ENCODE measurements at regions not wholly inside any gene's neighbourhood (a gene's known extent, or its start where the extent isn't known, plus 50 kb on each side); places are given as distances from the start of the nearest gene placed in this dataset.

GRCh38 chr3:163614886-163615285 lies 1463.4 kb downstream of the SI start:
- DNase-seq, result no peak
- no peaks in the 10 kb centered on the region for H3K79me2 ChIP-seq (ENCODE audit: insufficient read depth, low read length)
- H4K8ac ChIP-seq (replicated peaks; ENCODE audit: insufficient read length, low read depth, low read length), result no peak overlapping the region
- no peak overlapping the region for H4K5ac ChIP-seq (ENCODE audit: insufficient read length, low read depth, low read length)
- H3K4ac ChIP-seq (ENCODE audit: low read depth, low read length), result no peak overlapping the region
- H2BK12ac ChIP-seq (ENCODE audit: insufficient read length, low read depth, low read length), result no peak overlapping the region
- H4K91ac ChIP-seq (ENCODE audit: insufficient read length, low read depth, low read length), result no peak overlapping the region
- no peaks in the 10 kb centered on the region for H4K20me1 ChIP-seq (ENCODE audit: control insufficient read depth, insufficient read depth, insufficient read length)
- H3K4me2 ChIP-seq (ENCODE audit: insufficient read depth, insufficient read length, low read length), result no peak overlapping the region
- H3K56ac ChIP-seq (ENCODE audit: insufficient read length, low read depth, low read length), result no peak overlapping the region
- H3K79me1 ChIP-seq (ENCODE audit: insufficient read depth, low read depth, low read length, poor library complexity, severe bottlenecking), result no peaks in the 10 kb centered on the region
- no peak overlapping the region for H2AFZ ChIP-seq (ENCODE audit: low read length)
- TF ChIP-seq CTCF (conservative IDR thresholded peaks at IDR 0.05), result no peak
- H3T11ph ChIP-seq (ENCODE audit: low read length), result no peak overlapping the region
- no peak overlapping the region for H3K18ac ChIP-seq (ENCODE audit: insufficient read length, low read depth, low read length)
- Mint-ChIP-seq H3K36me3 (ENCODE audit: insufficient read depth in 1 of 3, low read depth in 3 of 3) (no peaks in the 10 kb centered on the region), H3K27me3 (ENCODE audit: low read depth) (no peaks in the 10 kb centered on the region), H3K27ac (no peak overlapping the region), H3K4me3 (no peak overlapping the region), H3K4me1 (no peaks in the 10 kb centered on the region), H3K9me3 (no peaks in the 10 kb centered on the region)
- no peak overlapping the region for H2BK15ac ChIP-seq (ENCODE audit: low read depth, low read length)
- H2BK5ac ChIP-seq (ENCODE audit: insufficient read length, low read length), result no peak overlapping the region
- H3K27ac ChIP-seq (ENCODE audit: insufficient read length, low read depth, low read length), result no peak overlapping the region
- H3K27me3 ChIP-seq (ENCODE audit: insufficient read depth, low read length), result no peaks in the 10 kb centered on the region
- no peak overlapping the region for H3K23ac ChIP-seq (ENCODE audit: insufficient read length, low read depth, low read length)
- H3K14ac ChIP-seq (ENCODE audit: insufficient read depth, low read length), result no peak overlapping the region
- no peak overlapping the region for H3K9ac ChIP-seq (ENCODE audit: extremely low read depth, insufficient read length, low read length)
- H3K23me2 ChIP-seq (ENCODE audit: insufficient read length, low read depth, low read length, poor library complexity, severe bottlenecking), result no peaks in the 10 kb centered on the region
- no peak overlapping the region for H2AK5ac ChIP-seq (ENCODE audit: insufficient read length, low read length)
- no peak overlapping the region for H2BK20ac ChIP-seq (ENCODE audit: low read depth, low read length, poor library complexity, severe bottlenecking)
- H3K9me3 ChIP-seq (ENCODE audit: control insufficient read depth, low read depth, low read length), result no peaks in the 10 kb centered on the region
- H3K4me1 ChIP-seq (ENCODE audit: insufficient read depth, low read length), result no peaks in the 10 kb centered on the region
- no peak overlapping the region for H2BK120ac ChIP-seq (ENCODE audit: low read depth, low read length, poor library complexity, severe bottlenecking)
